PC-3 (cell line): ENCODE measurements at regions not wholly inside any gene's neighbourhood (a gene's known extent, or its start where the extent isn't known, plus 50 kb on each side); places are given as distances from the start of the nearest gene placed in this dataset.

Source experiments
- ATAC-seq: fragments of 200-7000 bp; cut with Tn5 transposase; 2 replicates; pipeline ENCODE4 v1.9.1; 2020; ENCODE audit warnings: mild to moderate bottlenecking, moderate library complexity
- BruUV-seq: library from RNA; stranded (reverse); fragments of 400-500 nt; replicated peaks from 2 replicates; lab custom pipeline; 2021; lab: Mats Ljungman, UMichigan
- CTCF ChIA-PET: fragments of 300-600 bp; sonication (Branson Sonifier 250); formaldehyde crosslinking; loops from one replicate; lab custom pipeline; 2022; ENCODE audit warnings: antibody characterized with exemption; lab: Charles Lee
- POLR2A ChIA-PET: fragments of 300-600 bp; sonication (Branson Sonifier 250); formaldehyde crosslinking; loops from one replicate; lab custom pipeline; 2022; ENCODE audit warnings: antibody characterized with exemption; ENCODE audit not compliant: unreplicated experiment; lab: Charles Lee
- DNase-seq: peaks from one replicate; pipeline ENCODE4 v3.0.0-alpha.2; 2015
- H2AFZ ChIP-seq: fragments of 300-600 bp; sonication (generic); 2 replicates; pipeline ENCODE4 v1.6.0; 2016; ENCODE audit warnings: antibody characterized with exemption, low read length
- H3F3A ChIP-seq: fragments of 300-600 bp; sonication (generic); one replicate; pipeline ENCODE4 v1.6.0; 2017; ENCODE audit warnings: antibody characterized with exemption, low read length, control low read depth, mild to moderate bottlenecking; ENCODE audit not compliant: unreplicated experiment
- H3K27ac ChIP-seq: fragments of 300-600 bp; sonication (generic); 2 replicates; pipeline ENCODE4 v1.5.1; 2016; ENCODE audit warnings: mild to moderate bottlenecking, low read length
- H3K27me3 ChIP-seq: fragments of 300-600 bp; sonication (generic); 2 replicates; pipeline ENCODE4 v1.6.1; 2016; ENCODE audit warnings: low read length, mixed read lengths
- H3K36me3 ChIP-seq: fragments of 300-600 bp; sonication (generic); 2 replicates; pipeline ENCODE4 v1.6.1; 2016; ENCODE audit warnings: low read depth, mixed run types, low read length, mixed read lengths
- H3K4me1 ChIP-seq: fragments of 300-600 bp; sonication (generic); 2 replicates; pipeline ENCODE4 v1.5.1; 2016; ENCODE audit warnings: low read length; ENCODE audit not compliant: insufficient read depth
- H3K4me2 ChIP-seq: fragments of 300-600 bp; sonication (generic); 2 replicates; pipeline ENCODE4 v1.6.0; 2016; ENCODE audit warnings: low read length
- H3K4me3 ChIP-seq: fragments of 300-600 bp; sonication (generic); 2 replicates; pipeline ENCODE4 v1.5.1; 2016; ENCODE audit warnings: mild to moderate bottlenecking, low read length, mixed read lengths
- H3K79me2 ChIP-seq: fragments of 300-600 bp; sonication (generic); 2 replicates; pipeline ENCODE4 v1.6.1; 2017; ENCODE audit warnings: low read length, mixed read lengths
- H3K9ac ChIP-seq: fragments of 300-600 bp; sonication (generic); 2 replicates; pipeline ENCODE4 v1.6.0; 2016; ENCODE audit warnings: mild to moderate bottlenecking, low read length
- H3K9me2 ChIP-seq: fragments of 300-600 bp; sonication (generic); replicated peaks from 2 replicates; pipeline ENCODE4 v1.6.1; 2016; ENCODE audit warnings: mixed run types, low read length, mixed read lengths
- H3K9me3 ChIP-seq: fragments of 300-600 bp; sonication (generic); 2 replicates; pipeline ENCODE4 v1.6.1; 2016; ENCODE audit warnings: low read length, mixed read lengths
- H4K20me1 ChIP-seq: fragments of 300-600 bp; sonication (generic); 2 replicates; pipeline ENCODE4 v1.6.1; 2016; ENCODE audit warnings: low read length, mixed read lengths
- CTCF ChIP-seq: fragments of 300-600 bp; sonication (generic); conservative IDR thresholded peaks from 2 replicates; pipeline ENCODE4 v1.5.1; 2017; ENCODE audit warnings: antibody characterized with exemption, low read depth, mild to moderate bottlenecking, low read length
- EZH2 ChIP-seq: fragments of 300-600 bp; sonication (generic); IDR thresholded peaks from one replicate; pipeline ENCODE4 v1.6.1; 2017; ENCODE audit warnings: antibody characterized with exemption, mild to moderate bottlenecking, low read length; ENCODE audit not compliant: unreplicated experiment
- EZH2phosphoT487 ChIP-seq: fragments of 300-600 bp; sonication (generic); IDR thresholded peaks from 2 replicates; pipeline ENCODE4 v1.6.1; 2018; ENCODE audit warnings: mild to moderate bottlenecking, antibody characterized with exemption, low read length, borderline replicate concordance
- intact Hi-C: fragments of 100-400 bp; cut with micrococcal nuclease; formaldehyde crosslinking; loops from 2 replicates; pipeline ENCODE4 v1.9.0; 2023

GRCh38 chr10:20999699-21000098 is 102.6 kb upstream of the NEBL start:
- BruUV-seq, result no TSS peak
- H3K36me3 ChIP-seq, result no peaks in the 10 kb centered on the region
- no peaks in the 10 kb centered on the region for H3K9me3 ChIP-seq
- ChIA-PET CTCF (no interaction called here), POLR2A (no interaction called here)
- no peaks in the 10 kb centered on the region for H4K20me1 ChIP-seq
- no peaks in the 10 kb centered on the region for H3K27me3 ChIP-seq
- intact Hi-C loops, result loop anchor here (10.0 kb wide), 2 partner anchors 165 to 265 kb away; no protein-coding TSS in a partner anchor
- ATAC-seq (no peak), DNase-seq (no peak)
- no peak overlapping the region for H3K4me3 ChIP-seq
- peaks cover 21% of the 10 kb centered on the region for H3K4me1 ChIP-seq
- H3K27ac ChIP-seq, result no peak overlapping the region
- no peaks in the 10 kb centered on the region for H3K9me2 ChIP-seq
- no peaks in the 10 kb centered on the region for H3F3A ChIP-seq
- H3K9ac ChIP-seq, result no peak overlapping the region
- no peaks in the 10 kb centered on the region for H3K79me2 ChIP-seq
- no peak overlapping the region for H3K4me2 ChIP-seq
- no peak overlapping the region for H2AFZ ChIP-seq
- no peak for TF ChIP-seq CTCF
- TF ChIP-seq EZH2phosphoT487, result no peak
- no peak for TF ChIP-seq EZH2

GRCh38 chr10:20998036-20998435 is 100.9 kb upstream of the NEBL start:
- Histone ChIP-seq H3K27ac (no peak overlapping the region), H3K36me3 (no peaks in the 10 kb centered on the region), H3F3A (no peaks in the 10 kb centered on the region), H3K27me3 (no peaks in the 10 kb centered on the region), H3K79me2 (no peaks in the 10 kb centered on the region), H3K4me3 (no peak overlapping the region), H3K4me1 (peaks cover 34% of the 10 kb centered on the region), H3K9ac (no peak overlapping the region), H3K9me3 (no peaks in the 10 kb centered on the region), H4K20me1 (no peaks in the 10 kb centered on the region), H3K9me2 (no peaks in the 10 kb centered on the region), H2AFZ (no peak overlapping the region), H3K4me2 (no peak overlapping the region)
- intact Hi-C loops, result loop anchor here (10.0 kb wide), 1 partner anchor 167 kb away; no protein-coding TSS in a partner anchor
- BruUV-seq, result no TSS peak
- ATAC-seq (no peak), DNase-seq (no peak)
- ChIA-PET CTCF (no interaction called here), POLR2A (no interaction called here)
- TF ChIP-seq EZH2phosphoT487 (no peak), EZH2 (no peak)

GRCh38 chr10:20995123-20995987 is 98.2 kb upstream of the NEBL start:
- Histone ChIP-seq H3K9ac (no peak overlapping the region), H3K4me3 (no peak overlapping the region), H3K27me3 (no peaks in the 10 kb centered on the region), H3K27ac (peak overlapping the region; percentile 93; the same call in 1 of the 2 replicates), H3F3A (no peaks in the 10 kb centered on the region), H3K79me2 (no peaks in the 10 kb centered on the region), H3K9me3 (no peaks in the 10 kb centered on the region), H4K20me1 (no peaks in the 10 kb centered on the region), H3K4me2 (no peak overlapping the region), H3K4me1 (peaks cover 40% of the 10 kb centered on the region), H3K36me3 (no peaks in the 10 kb centered on the region), H2AFZ (no peak overlapping the region), H3K9me2 (no peaks in the 10 kb centered on the region)
- intact Hi-C loops, result loop anchor here (10.0 kb wide), 1 partner anchor 169 kb away; no protein-coding TSS in a partner anchor
- ChIA-PET CTCF (no interaction called here), POLR2A (no interaction called here)
- no TSS peak for BruUV-seq
- ATAC-seq (no peak), DNase-seq (no peak)
- TF ChIP-seq EZH2 (no peak), CTCF (no peak), EZH2phosphoT487 (no peak)
